GM04504 (cell line): ENCODE measurements at regions not wholly inside any gene's neighbourhood (a gene's known extent, or its start where the extent isn't known, plus 50 kb on each side); places are given as distances from the start of the nearest gene placed in this dataset.
A peak's percentile ranks its signal among the peaks of the same experiment; 100 is the strongest.
"Not testable (repeated sequence)": the region's sequence is repeated elsewhere in the genome, so short reads cannot be mapped to it uniquely, and the experiment has no call there.

Experiments
- DNase-seq: peaks from one replicate; pipeline ENCODE4 v3.0.0-alpha.2; 2012; ENCODE audit warnings: low read depth

GRCh38 chr5:15334551-15335266 lies 165.3 kb upstream of the FBXL7 start:
- no peak for DNase-seq

DNA sequence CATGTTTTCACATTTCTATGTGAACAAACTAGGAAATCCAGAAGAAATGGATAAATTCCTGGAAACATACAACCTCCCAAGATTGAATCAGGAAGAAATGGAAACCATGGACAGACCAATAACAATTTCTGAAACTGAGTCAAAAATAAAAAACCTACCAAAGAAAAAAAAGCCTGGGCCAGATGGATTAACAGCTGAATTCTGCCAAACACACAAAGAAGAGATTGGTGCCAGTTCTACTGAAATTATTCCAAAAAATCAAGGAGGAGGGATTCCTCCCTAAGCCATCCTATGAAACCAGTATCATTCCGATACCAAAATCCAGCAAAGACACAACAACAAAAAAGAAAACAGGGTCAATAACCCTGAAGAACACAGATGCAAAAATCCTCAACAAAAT lies 166.9 kb upstream of the FBXL7 start:
- no peak for DNase-seq

- no peak for DNase-seq
Measured at GRCh38 chr5:15326932-15327331, 173.0 kb upstream of the FBXL7 start.

GRCh38 chr5:15326471-15326870 lies 173.5 kb upstream of the FBXL7 start:
- DNase-seq = no peak

- DNase-seq = no peak
Measured at GRCh38 chr5:15322421-15322820, 177.6 kb upstream of the FBXL7 start.

GRCh38 chr5:15321776-15322175 lies 178.2 kb upstream of the FBXL7 start:
- DNase-seq = no peak

DNA sequence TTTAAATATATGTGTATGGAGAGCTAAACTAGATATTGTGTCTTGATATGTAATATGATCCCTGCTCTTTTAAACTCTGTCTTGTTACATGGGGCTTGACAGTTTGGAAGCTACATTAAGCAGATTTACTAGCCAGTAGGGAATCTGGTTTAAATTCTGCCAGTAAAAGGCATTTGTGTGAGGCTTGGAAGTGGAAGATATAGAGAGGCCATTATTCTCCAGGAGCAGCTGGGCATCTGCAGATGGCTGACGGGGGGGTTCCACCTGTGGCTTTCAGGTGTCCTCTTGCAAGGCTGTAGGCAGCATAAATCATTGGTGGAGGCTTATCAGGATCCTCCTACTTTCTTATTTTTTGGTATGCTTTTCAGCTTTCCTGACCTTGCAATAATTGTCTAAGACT lies 179.1 kb upstream of the FBXL7 start:
- no peak for DNase-seq

- DNase-seq = no peak
Measured at GRCh38 chr5:15304914-15305834, 194.8 kb upstream of the FBXL7 start.

DNA sequence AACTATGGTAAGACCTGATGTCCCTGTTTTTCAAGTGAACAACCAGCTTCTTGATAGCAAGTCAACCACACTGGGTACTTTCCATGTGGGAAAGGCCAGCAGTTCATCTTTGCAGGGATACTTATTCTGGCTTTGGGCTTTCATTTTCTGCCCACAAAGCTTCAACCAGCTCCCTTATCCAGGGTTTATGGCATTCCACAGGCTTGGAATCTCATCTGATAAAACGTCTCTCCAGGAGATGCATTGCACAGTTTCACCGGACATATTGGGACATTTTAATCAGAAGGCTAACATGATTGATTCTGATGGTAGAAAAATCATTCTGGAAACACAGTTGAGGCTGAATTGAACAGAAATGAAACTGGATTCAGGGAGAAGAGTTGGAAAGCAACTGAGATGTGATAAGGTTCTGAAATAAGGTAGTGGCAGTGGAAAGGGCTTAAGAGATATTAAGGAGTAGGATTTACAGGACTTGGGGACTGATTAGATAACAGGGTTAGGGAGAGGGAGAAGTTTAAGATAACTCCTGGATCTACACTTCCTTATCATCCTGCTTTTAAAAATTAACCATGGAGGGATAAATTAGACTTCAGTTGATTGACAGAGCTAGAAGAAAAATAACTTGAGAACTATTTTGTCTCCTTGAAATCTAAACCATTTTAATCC lies 195.8 kb upstream of the FBXL7 start:
- DNase-seq = no peak

DNA sequence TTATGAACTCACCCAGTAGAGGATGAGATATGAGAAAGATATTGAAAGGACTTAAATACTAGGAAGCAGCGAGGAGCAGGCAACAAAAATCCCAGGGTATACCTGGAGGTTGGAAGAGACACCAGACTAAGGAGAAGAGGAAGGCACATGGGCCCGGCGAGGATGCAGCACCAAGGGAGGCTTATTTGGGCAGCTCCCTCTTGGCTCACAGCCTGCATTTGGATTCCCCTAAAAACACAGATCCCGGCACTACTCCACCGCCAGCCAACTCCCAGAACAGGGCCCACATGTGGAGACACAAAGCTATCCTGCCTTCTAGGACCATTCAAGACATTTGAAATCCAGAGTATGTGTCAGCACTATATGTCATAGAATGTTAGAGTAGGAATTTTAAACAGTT lies 199.8 kb upstream of the FBXL7 start:
- DNase-seq = no peak

DNA sequence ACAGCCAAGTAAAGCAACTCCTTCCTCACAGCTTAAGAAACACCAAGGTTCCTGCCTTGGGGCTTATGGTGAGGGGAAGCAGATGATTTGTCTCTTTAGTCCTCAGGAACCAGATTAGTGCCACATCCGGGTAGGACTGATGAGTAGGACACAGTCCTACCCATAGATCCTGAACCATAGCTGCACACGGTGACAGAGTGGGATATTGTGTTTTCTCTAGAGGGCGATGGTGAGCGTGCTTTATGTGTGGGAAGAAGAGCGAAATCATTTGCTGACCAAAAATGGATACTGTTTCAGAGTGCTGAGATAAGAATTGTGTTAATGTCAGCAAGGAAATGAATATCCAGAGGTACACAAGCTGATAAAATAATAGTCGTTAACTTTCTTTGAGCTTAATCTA lies 209.0 kb upstream of the FBXL7 start:
- DNase-seq = no peak

GRCh38 chr5:15286650-15287049 lies 213.3 kb upstream of the FBXL7 start:
- no peak for DNase-seq

- DNase-seq = peak; percentile 52
Measured at GRCh38 chr5:15285901-15286583, 213.9 kb upstream of the FBXL7 start.

DNA sequence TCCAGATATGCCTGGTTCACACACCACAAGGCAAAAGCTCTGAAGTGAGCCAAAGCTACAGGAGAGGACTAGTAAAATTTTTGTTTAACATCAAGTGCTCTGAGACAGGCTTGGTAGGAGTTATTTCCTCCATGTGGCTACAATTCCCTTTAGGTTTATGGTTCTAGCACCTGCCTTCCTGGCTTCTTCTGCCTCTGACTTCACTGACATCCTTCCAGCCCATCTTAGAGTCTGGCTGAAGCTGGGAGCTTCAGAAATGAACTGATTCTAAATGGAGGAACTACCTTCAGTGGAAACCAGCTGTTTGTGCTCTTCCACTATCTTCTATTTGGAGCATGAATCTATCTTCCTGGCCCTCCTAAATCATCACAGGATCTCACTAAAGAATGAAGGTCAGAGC lies 215.3 kb upstream of the FBXL7 start:
- DNase-seq = no peak

GRCh38 chr5:15283076-15283475 lies 216.9 kb upstream of the FBXL7 start:
- DNase-seq = no peak

GRCh38 chr5:15282611-15283010 lies 217.4 kb upstream of the FBXL7 start:
- no peak for DNase-seq

DNA sequence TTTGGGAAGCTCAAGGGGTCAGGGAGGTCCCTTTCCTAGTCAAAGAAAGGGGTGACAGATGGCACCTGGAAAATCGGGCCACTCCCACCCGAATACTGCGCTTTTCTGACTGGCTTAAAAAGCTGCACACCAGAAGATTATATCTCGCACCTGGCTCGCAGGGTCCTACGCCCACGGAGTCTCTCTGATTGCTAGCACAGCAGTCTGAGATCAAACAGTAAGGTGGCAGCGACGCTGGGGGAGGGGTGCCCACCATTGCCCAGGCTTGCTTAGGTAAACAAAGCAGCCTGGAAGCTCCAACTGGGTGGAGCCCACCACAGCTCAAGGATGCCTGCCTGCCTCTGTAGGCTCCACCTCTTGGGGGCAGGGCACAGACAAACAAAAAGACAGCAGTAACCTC lies 228.4 kb upstream of the FBXL7 start:
- not testable (repeated sequence) for DNase-seq

GRCh38 chr5:15267966-15268365 lies 232.0 kb upstream of the FBXL7 start:
- no peak for DNase-seq

DNA sequence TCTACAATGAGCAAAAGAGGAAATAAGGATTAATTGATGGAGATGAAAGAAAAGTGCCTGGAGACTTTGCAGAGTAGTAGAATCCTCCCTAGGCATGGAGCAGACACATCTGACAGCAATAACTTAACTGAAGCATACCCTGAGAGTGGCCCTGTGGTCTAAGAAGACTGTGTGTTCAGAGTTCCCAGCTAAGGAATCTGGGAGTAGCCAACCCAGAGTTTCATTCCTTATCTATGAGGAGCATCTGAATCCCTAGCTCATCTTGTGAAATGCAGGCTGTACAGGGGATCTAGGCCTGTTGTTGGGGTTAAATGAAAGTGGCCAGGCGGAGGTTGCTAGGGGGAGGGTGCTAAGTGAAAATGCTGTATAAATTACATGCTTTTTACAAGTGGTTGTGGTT lies 233.1 kb upstream of the FBXL7 start:
- DNase-seq = no peak

- no peak for DNase-seq
Measured at GRCh38 chr5:15266229-15266628, 233.8 kb upstream of the FBXL7 start.

GRCh38 chr5:15263942-15264341 lies 236.0 kb upstream of the FBXL7 start:
- no peak for DNase-seq

GRCh38 chr5:15263406-15263805 lies 236.6 kb upstream of the FBXL7 start:
- no peak for DNase-seq
